ENCODE measurements at regions not wholly inside any gene's neighbourhood (a gene's known extent, or its start where the extent isn't known, plus 50 kb on each side); places are given as distances from the start of the nearest gene placed in this dataset.

- H3K36me3 ChIP-seq (ENCODE audit: low read length) = no peaks in the 10 kb centered on the region
- H4K20me1 ChIP-seq (ENCODE audit: low read depth, low read length) = no peaks in the 10 kb centered on the region
- no peak overlapping the region for H3K4me3 ChIP-seq (ENCODE audit: insufficient read depth, low read length, poor library complexity, severe bottlenecking)
- H3K27ac ChIP-seq (ENCODE audit: low read depth, low read length) = no peak overlapping the region
- no peak overlapping the region for H2AFZ ChIP-seq (ENCODE audit: low read depth, low read length, severe bottlenecking)
- H3K9me3 ChIP-seq (ENCODE audit: insufficient read depth, low read length) = no peaks in the 10 kb centered on the region
- no peak overlapping the region for H3K9ac ChIP-seq (ENCODE audit: low read length)
- H3F3A ChIP-seq (ENCODE audit: insufficient read depth) = no peaks in the 10 kb centered on the region
- H3K79me2 ChIP-seq (ENCODE audit: insufficient read depth, low read length) = no peaks in the 10 kb centered on the region
- no peak overlapping the region for H3K4me2 ChIP-seq (ENCODE audit: low read depth, low read length, poor library complexity, severe bottlenecking)
- TF ChIP-seq EZH2phosphoT487 (conservative IDR thresholded peaks at IDR 0.05; ENCODE audit: low read length) (no peak), CTCF (IDR thresholded peaks at IDR 0.05; ENCODE audit: insufficient read depth, low read length, poor library complexity, severe bottlenecking) (no peak)
- no peaks in the 10 kb centered on the region for H3K9me2 ChIP-seq (replicated peaks; ENCODE audit: insufficient read depth, low read length)
- H3K27me3 ChIP-seq (ENCODE audit: low read length) = no peaks in the 10 kb centered on the region
These were observed 262.3 kb downstream of the POU4F1 start for GRCh38 chr13:78341032-78341431.

GRCh38 chr13:78339927-78340326, 263.4 kb downstream of the POU4F1 start:
- Histone ChIP-seq H3K27ac (ENCODE audit: low read depth, low read length) (no peak overlapping the region), H3K9ac (ENCODE audit: low read length) (no peak overlapping the region), H3K4me2 (ENCODE audit: low read depth, low read length, poor library complexity, severe bottlenecking) (no peak overlapping the region), H3K79me2 (ENCODE audit: insufficient read depth, low read length) (no peaks in the 10 kb centered on the region), H3F3A (ENCODE audit: insufficient read depth) (no peaks in the 10 kb centered on the region), H3K27me3 (ENCODE audit: low read length) (no peaks in the 10 kb centered on the region), H3K4me3 (ENCODE audit: insufficient read depth, low read length, poor library complexity, severe bottlenecking) (no peak overlapping the region), H3K9me2 (replicated peaks; ENCODE audit: insufficient read depth, low read length) (no peaks in the 10 kb centered on the region), H4K20me1 (ENCODE audit: low read depth, low read length) (no peaks in the 10 kb centered on the region), H2AFZ (ENCODE audit: low read depth, low read length, severe bottlenecking) (no peak overlapping the region), H3K36me3 (ENCODE audit: low read length) (no peaks in the 10 kb centered on the region), H3K9me3 (ENCODE audit: insufficient read depth, low read length) (no peaks in the 10 kb centered on the region)
- no peak for TF ChIP-seq CTCF (IDR thresholded peaks at IDR 0.05; ENCODE audit: insufficient read depth, low read length, poor library complexity, severe bottlenecking)
- no peak for TF ChIP-seq EZH2phosphoT487 (conservative IDR thresholded peaks at IDR 0.05; ENCODE audit: low read length)

- Histone ChIP-seq H3K9ac (ENCODE audit: low read length) (no peak overlapping the region), H3K4me3 (ENCODE audit: insufficient read depth, low read length, poor library complexity, severe bottlenecking) (no peak overlapping the region), H3K79me2 (ENCODE audit: insufficient read depth, low read length) (no peaks in the 10 kb centered on the region), H3K4me2 (ENCODE audit: low read depth, low read length, poor library complexity, severe bottlenecking) (no peak overlapping the region), H2AFZ (ENCODE audit: low read depth, low read length, severe bottlenecking) (no peak overlapping the region), H3K36me3 (ENCODE audit: low read length) (no peaks in the 10 kb centered on the region), H3K9me3 (ENCODE audit: insufficient read depth, low read length) (no peaks in the 10 kb centered on the region), H4K20me1 (ENCODE audit: low read depth, low read length) (no peaks in the 10 kb centered on the region), H3K27ac (ENCODE audit: low read depth, low read length) (no peak overlapping the region), H3F3A (ENCODE audit: insufficient read depth) (no peaks in the 10 kb centered on the region), H3K9me2 (replicated peaks; ENCODE audit: insufficient read depth, low read length) (no peaks in the 10 kb centered on the region), H3K27me3 (ENCODE audit: low read length) (no peaks in the 10 kb centered on the region)
- TF ChIP-seq EZH2phosphoT487 (conservative IDR thresholded peaks at IDR 0.05; ENCODE audit: low read length) = no peak
- no peak for TF ChIP-seq CTCF (IDR thresholded peaks at IDR 0.05; ENCODE audit: insufficient read depth, low read length, poor library complexity, severe bottlenecking)
These were observed 269.3 kb downstream of the POU4F1 start for GRCh38 chr13:78334059-78334458.
